ENCODE measurements at regions not wholly inside any gene's neighbourhood (a gene's known extent, or its start where the extent isn't known, plus 50 kb on each side); places are given as distances from the start of the nearest gene placed in this dataset.

DNA sequence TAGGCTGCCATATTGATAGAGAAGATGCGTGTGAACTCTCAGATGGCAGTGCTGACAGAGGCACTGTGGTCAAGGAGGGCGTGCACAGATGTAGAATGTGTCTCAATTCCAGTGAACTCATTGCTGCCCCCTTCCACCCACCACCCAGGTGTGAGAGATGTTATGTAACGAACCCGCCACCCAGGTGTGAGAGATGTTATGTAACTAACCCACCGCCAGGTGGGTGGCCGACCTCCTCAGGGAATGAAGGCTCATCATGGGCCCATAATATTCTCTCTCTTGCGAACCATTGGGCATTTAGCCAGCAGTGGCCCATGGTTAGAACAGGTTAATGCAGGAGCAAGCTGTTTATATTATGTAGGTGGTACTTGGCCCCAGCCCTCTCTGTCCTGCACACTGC lies 140.4 kb upstream of the MTPN start:
- TF ChIP-seq, protein P1, sequence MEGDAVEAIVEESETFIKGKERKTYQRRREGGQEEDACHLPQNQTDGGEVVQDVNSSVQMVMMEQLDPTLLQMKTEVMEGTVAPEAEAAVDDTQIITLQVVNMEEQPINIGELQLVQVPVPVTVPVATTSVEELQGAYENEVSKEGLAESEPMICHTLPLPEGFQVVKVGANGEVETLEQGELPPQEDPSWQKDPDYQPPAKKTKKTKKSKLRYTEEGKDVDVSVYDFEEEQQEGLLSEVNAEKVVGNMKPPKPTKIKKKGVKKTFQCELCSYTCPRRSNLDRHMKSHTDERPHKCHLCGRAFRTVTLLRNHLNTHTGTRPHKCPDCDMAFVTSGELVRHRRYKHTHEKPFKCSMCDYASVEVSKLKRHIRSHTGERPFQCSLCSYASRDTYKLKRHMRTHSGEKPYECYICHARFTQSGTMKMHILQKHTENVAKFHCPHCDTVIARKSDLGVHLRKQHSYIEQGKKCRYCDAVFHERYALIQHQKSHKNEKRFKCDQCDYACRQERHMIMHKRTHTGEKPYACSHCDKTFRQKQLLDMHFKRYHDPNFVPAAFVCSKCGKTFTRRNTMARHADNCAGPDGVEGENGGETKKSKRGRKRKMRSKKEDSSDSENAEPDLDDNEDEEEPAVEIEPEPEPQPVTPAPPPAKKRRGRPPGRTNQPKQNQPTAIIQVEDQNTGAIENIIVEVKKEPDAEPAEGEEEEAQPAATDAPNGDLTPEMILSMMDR (IDR thresholded peaks at IDR 0.05; ENCODE audit: insufficient read depth, low read length, poor library complexity, severe bottlenecking) = no peak
- TF ChIP-seq EZH2phosphoT487 (conservative IDR thresholded peaks at IDR 0.05; ENCODE audit: low read length) = no peak
